Epithelial cell of esophagus (primary cell): ENCODE measurements at regions not wholly inside any gene's neighbourhood (a gene's known extent, or its start where the extent isn't known, plus 50 kb on each side); places are given as distances from the start of the nearest gene placed in this dataset.
A peak's percentile ranks its signal among the peaks of the same experiment; 100 is the strongest.

Experiments
- DNase-seq: peaks from one replicate; pipeline ENCODE4 v3.0.0; 2010; ENCODE audit warnings: low read depth
- H3K4me3 ChIP-seq: 2 replicates; pipeline ENCODE4 v1.5.1; 2011; ENCODE audit warnings: mild to moderate bottlenecking, low read length, control low read depth
- TF ChIP-seq, protein P1 (sequence below): IDR thresholded peaks from 2 replicates; pipeline ENCODE4 v1.5.1; 2011; ENCODE audit warnings: low read depth, mild to moderate bottlenecking, low read length, control low read depth, inconsistent platforms; ENCODE audit not compliant: insufficient read depth; ENCODE audit errors: missing control alignments

DNA sequence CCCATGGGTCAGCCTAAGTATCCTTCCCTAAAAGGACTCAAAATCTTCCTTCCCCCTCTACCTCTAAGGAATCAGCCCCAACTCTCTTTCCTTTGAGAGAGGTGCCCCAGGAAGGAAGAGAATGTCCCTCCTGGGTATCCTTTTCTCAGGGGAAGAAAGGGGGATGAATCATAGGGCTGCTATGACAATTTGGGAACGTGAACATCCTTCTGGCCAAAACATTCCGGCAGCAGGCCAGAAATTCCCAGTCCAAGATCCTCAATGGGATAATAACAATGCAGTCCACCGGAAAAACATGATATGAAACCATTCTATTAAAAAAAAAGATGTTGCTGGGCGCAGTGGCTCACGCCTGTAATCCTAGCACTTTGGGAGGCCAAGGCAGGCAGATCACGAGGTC lies 50.8 kb upstream of the CACNA2D3 start:
- H3K4me3 ChIP-seq: no peak overlapping the region
- TF ChIP-seq, protein P1, sequence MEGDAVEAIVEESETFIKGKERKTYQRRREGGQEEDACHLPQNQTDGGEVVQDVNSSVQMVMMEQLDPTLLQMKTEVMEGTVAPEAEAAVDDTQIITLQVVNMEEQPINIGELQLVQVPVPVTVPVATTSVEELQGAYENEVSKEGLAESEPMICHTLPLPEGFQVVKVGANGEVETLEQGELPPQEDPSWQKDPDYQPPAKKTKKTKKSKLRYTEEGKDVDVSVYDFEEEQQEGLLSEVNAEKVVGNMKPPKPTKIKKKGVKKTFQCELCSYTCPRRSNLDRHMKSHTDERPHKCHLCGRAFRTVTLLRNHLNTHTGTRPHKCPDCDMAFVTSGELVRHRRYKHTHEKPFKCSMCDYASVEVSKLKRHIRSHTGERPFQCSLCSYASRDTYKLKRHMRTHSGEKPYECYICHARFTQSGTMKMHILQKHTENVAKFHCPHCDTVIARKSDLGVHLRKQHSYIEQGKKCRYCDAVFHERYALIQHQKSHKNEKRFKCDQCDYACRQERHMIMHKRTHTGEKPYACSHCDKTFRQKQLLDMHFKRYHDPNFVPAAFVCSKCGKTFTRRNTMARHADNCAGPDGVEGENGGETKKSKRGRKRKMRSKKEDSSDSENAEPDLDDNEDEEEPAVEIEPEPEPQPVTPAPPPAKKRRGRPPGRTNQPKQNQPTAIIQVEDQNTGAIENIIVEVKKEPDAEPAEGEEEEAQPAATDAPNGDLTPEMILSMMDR: no peak
- no peak for DNase-seq

DNA sequence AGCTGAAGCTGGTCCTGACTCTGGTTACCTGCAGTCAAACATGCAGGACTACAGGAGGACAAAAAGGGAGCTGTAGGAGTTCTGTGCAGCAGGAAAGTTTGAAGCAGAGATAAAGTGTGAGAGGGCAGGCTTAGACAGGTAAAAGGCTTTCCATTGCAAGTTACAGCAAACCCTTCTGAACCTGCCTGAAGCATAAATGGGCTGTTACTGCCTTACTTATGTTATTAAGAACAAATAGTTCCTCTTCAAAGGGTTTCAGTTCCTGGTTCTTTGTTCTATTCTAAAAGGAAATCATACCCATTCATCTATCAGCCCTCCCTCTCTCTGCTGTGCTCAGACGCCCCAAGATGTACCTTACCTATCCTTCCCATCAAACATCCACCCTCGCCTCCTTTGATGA lies 52.4 kb upstream of the CACNA2D3 start:
- DNase-seq: peak; percentile 44
- TF ChIP-seq, protein P1: no peak
- no peak overlapping the region for H3K4me3 ChIP-seq

DNA sequence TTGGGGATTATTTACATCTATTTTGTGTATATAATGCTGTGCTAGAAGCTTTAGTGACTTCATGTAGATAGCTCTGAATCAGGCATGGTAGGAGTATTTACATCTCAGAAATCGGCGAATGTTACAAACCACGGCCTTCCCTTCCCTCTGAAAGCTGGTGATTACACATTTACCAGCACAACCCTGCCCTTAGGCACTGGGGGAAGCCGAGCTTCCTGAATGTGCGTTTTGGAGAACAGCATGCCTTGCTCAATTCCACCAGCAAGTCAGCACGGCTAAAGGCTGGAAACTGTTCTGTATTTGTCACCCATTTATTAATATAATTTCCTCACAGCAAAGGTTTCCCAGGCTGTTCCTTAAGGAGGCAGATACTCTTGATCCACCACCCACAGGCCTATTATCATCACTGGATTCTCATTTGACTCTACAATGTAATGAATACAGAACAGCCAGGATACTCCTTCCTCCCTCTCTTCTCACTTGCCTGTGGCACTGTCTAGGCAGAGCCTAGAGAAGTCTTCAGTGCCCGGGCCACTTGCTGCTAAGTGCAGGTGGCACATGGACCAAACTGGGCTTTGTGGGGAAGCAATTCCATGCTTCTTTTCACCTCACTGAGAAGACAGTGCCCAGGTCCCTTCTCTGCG lies 55.2 kb upstream of the CACNA2D3 start:
- TF ChIP-seq, protein P1: no peak
- H3K4me3 ChIP-seq: no peak overlapping the region
- peak; percentile 81 for DNase-seq

DNA sequence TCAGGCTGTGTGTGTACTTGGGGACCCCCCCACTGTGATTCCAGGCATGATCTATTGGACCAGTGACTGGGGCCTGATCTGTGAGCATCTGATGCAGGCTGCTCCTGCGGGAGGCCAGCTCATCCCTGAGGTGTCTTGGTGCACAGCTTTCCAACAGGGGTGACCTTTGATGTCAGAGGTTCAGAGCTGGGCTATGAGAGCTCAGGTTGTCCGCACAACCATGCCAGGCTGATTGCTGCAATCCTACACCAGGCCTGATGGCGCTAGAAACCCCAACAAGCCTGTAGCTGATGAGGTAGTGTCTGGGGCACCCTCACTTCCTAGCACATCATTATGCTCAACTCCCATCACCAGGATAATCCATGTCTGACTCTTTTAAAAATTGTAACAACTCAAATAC lies 56.1 kb upstream of the CACNA2D3 start:
- no peak overlapping the region for H3K4me3 ChIP-seq
- TF ChIP-seq, protein P1: no peak
- DNase-seq: no peak

DNA sequence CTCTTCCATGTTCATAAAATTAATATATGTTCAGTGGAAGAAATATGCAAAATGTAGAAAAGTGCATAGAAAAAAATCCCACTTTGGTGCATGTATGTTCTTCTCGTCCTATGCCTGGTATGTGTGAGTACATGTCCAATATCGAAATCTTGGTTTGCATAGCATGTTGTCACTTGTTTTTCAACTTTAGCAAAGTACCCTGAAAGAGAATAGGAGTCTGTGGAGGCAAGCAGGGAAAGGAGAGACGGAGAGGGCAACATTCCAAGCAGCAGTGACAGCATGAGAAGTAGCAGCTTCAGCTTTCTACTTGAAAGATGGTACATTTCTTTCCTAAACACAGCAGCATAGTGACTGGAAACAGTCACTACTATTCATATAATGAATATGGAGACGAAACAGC lies 56.8 kb upstream of the CACNA2D3 start:
- DNase-seq: no peak
- H3K4me3 ChIP-seq: no peak overlapping the region
- TF ChIP-seq, protein P1: no peak

DNA sequence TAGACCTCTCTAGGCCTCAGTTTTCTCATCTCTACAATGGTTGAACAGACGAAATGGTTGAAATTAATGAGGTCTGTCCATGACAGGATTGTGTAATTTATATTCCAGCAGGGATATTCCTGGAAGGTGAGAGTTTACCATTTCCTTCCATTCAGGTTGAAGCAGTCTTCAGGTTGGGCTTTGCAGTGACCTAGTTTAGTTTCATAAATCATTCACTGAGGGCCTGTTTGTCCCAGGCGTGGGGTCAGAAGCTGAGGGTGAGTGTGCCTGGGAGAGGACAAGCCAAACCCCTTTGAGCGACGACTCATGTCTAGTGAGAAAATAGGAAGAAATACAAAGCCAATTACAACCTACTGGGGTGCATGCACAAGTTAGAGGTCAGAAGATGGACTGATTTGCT lies 57.2 kb upstream of the CACNA2D3 start:
- DNase-seq: no peak
- TF ChIP-seq, protein P1: no peak
- no peak overlapping the region for H3K4me3 ChIP-seq

DNA sequence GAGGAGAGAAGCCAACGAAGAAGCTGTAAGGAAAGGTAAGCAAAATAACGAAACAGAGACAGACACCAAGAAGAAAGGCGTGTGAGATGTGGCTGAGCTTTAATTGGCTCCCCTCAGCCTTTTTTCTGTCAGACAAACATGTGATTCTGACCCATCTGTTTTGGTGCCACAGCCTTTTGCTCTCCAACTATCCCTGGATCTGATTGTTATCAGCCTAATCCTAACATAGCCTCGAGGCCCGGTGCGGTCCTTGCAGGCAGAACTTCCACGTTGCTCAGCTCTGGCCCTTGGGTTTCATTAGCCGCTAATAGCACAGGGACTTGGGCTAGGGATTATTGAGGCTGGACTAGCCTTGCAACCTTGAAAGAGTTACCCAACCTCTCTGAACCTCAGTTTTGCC lies 57.9 kb upstream of the CACNA2D3 start:
- no peak for DNase-seq
- H3K4me3 ChIP-seq: no peak overlapping the region
- TF ChIP-seq, protein P1: no peak
